ENCODE measurements at regions not wholly inside any gene's neighbourhood (a gene's known extent, or its start where the extent isn't known, plus 50 kb on each side); places are given as distances from the start of the nearest gene placed in this dataset.

DNA sequence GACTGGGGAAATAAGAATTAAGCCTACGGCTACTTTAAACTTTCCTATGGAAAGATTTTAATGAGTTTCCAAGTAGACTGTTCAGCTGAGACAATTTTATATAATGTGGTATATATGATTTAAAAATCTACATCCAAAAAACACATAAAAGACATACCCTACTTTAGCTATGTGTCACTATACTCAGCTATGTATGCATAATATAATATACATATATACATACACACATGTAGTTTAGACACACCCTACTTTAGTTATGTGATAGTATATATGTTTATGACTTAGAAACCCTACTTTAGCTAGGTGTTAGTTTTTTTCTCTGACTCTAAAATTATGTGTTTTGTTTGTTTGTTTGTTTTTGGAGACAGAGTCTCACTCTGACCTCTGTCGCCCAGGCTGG is 100.5 kb upstream of the DAB2 start:
- TF ChIP-seq, protein P1, sequence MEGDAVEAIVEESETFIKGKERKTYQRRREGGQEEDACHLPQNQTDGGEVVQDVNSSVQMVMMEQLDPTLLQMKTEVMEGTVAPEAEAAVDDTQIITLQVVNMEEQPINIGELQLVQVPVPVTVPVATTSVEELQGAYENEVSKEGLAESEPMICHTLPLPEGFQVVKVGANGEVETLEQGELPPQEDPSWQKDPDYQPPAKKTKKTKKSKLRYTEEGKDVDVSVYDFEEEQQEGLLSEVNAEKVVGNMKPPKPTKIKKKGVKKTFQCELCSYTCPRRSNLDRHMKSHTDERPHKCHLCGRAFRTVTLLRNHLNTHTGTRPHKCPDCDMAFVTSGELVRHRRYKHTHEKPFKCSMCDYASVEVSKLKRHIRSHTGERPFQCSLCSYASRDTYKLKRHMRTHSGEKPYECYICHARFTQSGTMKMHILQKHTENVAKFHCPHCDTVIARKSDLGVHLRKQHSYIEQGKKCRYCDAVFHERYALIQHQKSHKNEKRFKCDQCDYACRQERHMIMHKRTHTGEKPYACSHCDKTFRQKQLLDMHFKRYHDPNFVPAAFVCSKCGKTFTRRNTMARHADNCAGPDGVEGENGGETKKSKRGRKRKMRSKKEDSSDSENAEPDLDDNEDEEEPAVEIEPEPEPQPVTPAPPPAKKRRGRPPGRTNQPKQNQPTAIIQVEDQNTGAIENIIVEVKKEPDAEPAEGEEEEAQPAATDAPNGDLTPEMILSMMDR (IDR thresholded peaks at IDR 0.05) = no peak
- no peak for TF ChIP-seq POLR2A (IDR thresholded peaks at IDR 0.05)

All from testis (tissue), 2 donors.